ENCODE measurements at regions not wholly inside any gene's neighbourhood (a gene's known extent, or its start where the extent isn't known, plus 50 kb on each side); places are given as distances from the start of the nearest gene placed in this dataset.

- TF ChIP-seq, protein P1, sequence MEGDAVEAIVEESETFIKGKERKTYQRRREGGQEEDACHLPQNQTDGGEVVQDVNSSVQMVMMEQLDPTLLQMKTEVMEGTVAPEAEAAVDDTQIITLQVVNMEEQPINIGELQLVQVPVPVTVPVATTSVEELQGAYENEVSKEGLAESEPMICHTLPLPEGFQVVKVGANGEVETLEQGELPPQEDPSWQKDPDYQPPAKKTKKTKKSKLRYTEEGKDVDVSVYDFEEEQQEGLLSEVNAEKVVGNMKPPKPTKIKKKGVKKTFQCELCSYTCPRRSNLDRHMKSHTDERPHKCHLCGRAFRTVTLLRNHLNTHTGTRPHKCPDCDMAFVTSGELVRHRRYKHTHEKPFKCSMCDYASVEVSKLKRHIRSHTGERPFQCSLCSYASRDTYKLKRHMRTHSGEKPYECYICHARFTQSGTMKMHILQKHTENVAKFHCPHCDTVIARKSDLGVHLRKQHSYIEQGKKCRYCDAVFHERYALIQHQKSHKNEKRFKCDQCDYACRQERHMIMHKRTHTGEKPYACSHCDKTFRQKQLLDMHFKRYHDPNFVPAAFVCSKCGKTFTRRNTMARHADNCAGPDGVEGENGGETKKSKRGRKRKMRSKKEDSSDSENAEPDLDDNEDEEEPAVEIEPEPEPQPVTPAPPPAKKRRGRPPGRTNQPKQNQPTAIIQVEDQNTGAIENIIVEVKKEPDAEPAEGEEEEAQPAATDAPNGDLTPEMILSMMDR (IDR thresholded peaks at IDR 0.05; ENCODE audit: control extremely low read depth, extremely low read depth) = no peak
- H3K9ac ChIP-seq (ENCODE audit: insufficient read depth in 1 of 2, low read length in 2 of 2) = no peak overlapping the region
- 88 to 92% methylated on average over 9 of the region's 9 CpGs for WGBS, 2 donors
- ATAC-seq (ENCODE audit: insufficient read depth, low FRiP score) = no peak
- H3K4me1 ChIP-seq (ENCODE audit: control insufficient read depth in 5 of 5, insufficient read depth in 5 of 5, low read length in 5 of 5) = peaks cover 0 to 12% (median 0%) of the 10 kb centered on the region in 5 donors
- no peak overlapping the region for H3K4me3 ChIP-seq
- H3K27ac ChIP-seq (ENCODE audit: low read depth in 1 of 2, low read length in 1 of 2) = no peak overlapping the region
- no peak for DNase-seq
- peaks cover 6 to 11% (median 7%) of the 10 kb centered on the region in 3 donors for H3K27me3 ChIP-seq (ENCODE audit: control insufficient read depth in 3 of 3, insufficient read depth in 3 of 3, low read length in 2 of 3)
- H3K36me3 ChIP-seq (ENCODE audit: control insufficient read depth in 4 of 4, insufficient read depth in 4 of 4, low read length in 4 of 4) = no peaks in the 10 kb centered on the region
- peaks cover 0 to 3% (median 1%) of the 10 kb centered on the region in 4 donors for H3K9me3 ChIP-seq (ENCODE audit: control insufficient read depth in 4 of 4, insufficient read depth in 3 of 4, low read length in 3 of 4)
These were observed 155.2 kb downstream of the BCL11B start for GRCh38 chr14:99116741-99117295.

DNA sequence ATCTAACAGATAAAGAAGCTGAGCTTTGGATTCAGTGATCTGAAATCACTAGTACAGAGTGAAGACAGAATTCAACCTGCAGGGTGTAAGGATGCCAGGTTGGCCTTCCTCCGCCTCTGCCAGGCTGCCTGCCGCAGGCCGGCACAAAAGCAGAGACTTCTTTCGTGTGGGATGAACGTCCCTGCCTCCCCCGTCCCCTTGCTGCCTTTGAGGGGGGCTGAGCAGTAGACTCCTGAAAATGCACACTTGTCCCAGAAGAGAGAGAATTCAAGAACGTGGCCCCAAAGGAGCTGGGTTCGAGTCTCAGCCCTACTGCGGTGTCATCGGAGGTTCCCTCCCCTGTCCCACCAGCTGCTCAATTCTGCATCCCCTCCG is 154.3 kb downstream of the BCL11B start:
- H3K27me3 ChIP-seq (ENCODE audit: control insufficient read depth in 3 of 3, insufficient read depth in 3 of 3, low read length in 2 of 3) = peaks cover 6 to 11% (median 7%) of the 10 kb centered on the region in 3 donors
- WGBS, 2 donors = 64 to 65% methylated on average over 11 of the region's 11 CpGs

GRCh38 chr14:99118046-99118721 is 153.8 kb downstream of the BCL11B start:
- Histone ChIP-seq H3K27ac (ENCODE audit: low read depth in 1 of 2, low read length in 1 of 2) (no peak overlapping the region), H3K36me3 (ENCODE audit: control insufficient read depth in 4 of 4, insufficient read depth in 4 of 4, low read length in 4 of 4) (no peaks in the 10 kb centered on the region), H3K4me3 (no peak overlapping the region), H3K27me3 (ENCODE audit: control insufficient read depth in 3 of 3, insufficient read depth in 3 of 3, low read length in 2 of 3) (peaks cover 6 to 11% (median 7%) of the 10 kb centered on the region in 3 donors), H3K9ac (ENCODE audit: insufficient read depth in 1 of 2, low read length in 2 of 2) (no peak overlapping the region), H3K4me1 (ENCODE audit: control insufficient read depth in 5 of 5, insufficient read depth in 5 of 5, low read length in 5 of 5) (peaks cover 0 to 12% (median 0%) of the 10 kb centered on the region in 5 donors), H3K9me3 (ENCODE audit: control insufficient read depth in 4 of 4, insufficient read depth in 3 of 4, low read length in 3 of 4) (peaks cover 0 to 3% (median 0%) of the 10 kb centered on the region in 4 donors)
- no peak for ATAC-seq (ENCODE audit: insufficient read depth, low FRiP score)
- peak; percentile 84 for DNase-seq
- 17 to 20% methylated on average over 53 of the region's 53 CpGs for WGBS, 2 donors
- TF ChIP-seq, protein P1 (IDR thresholded peaks at IDR 0.05; ENCODE audit: control extremely low read depth, extremely low read depth) = no peak

More for the DNA sequence above, 154.3 kb downstream of the BCL11B start:
- Histone ChIP-seq H3K36me3 (ENCODE audit: control insufficient read depth in 4 of 4, insufficient read depth in 4 of 4, low read length in 4 of 4) (no peaks in the 10 kb centered on the region), H3K27ac (ENCODE audit: low read depth in 1 of 2, low read length in 1 of 2) (no peak overlapping the region), H3K9me3 (ENCODE audit: control insufficient read depth in 4 of 4, insufficient read depth in 3 of 4, low read length in 3 of 4) (peaks cover 0 to 3% (median 1%) of the 10 kb centered on the region in 4 donors), H3K4me1 (ENCODE audit: control insufficient read depth in 5 of 5, insufficient read depth in 5 of 5, low read length in 5 of 5) (peaks cover 0 to 12% (median 0%) of the 10 kb centered on the region in 5 donors), H3K9ac (ENCODE audit: insufficient read depth in 1 of 2, low read length in 2 of 2) (no peak overlapping the region), H3K4me3 (no peak overlapping the region)
- TF ChIP-seq, protein P1 (IDR thresholded peaks at IDR 0.05; ENCODE audit: control extremely low read depth, extremely low read depth) = no peak
- DNase-seq = no peak
- ATAC-seq (ENCODE audit: insufficient read depth, low FRiP score) = no peak

All from lung (tissue), 11 donors.